A549 (cell line): ENCODE measurements at regions not wholly inside any gene's neighbourhood (a gene's known extent, or its start where the extent isn't known, plus 50 kb on each side); places are given as distances from the start of the nearest gene placed in this dataset.

Experiments
- EP300 ChIP-seq, 2 experiments: fragments of >200 bp; sonication (Bioruptor Twin); formaldehyde crosslinking; IDR thresholded peaks; 2 replicates in 1 of 2; 3 replicates in 1 of 2; pipeline ENCODE4 v1.6.1; 2016 to 2017
- KDM1A ChIP-seq: fragments of 200-600 bp; sonication (generic); IDR thresholded peaks from 2 replicates; pipeline ENCODE4 v1.6.1; 2016; ENCODE audit warnings: low read depth, mild to moderate bottlenecking
- RNF2 ChIP-seq: fragments of 200-600 bp; sonication (generic); IDR thresholded peaks from 2 replicates; pipeline ENCODE4 v1.6.1; 2016; ENCODE audit warnings: low read depth, mild to moderate bottlenecking, antibody characterized with exemption, moderate library complexity, borderline replicate concordance
- SREBF2 ChIP-seq: fragments of 450-650 bp; IDR thresholded peaks from 2 replicates; pipeline ENCODE4 v1.6.1; 2014; ENCODE audit warnings: mild to moderate bottlenecking, moderate library complexity
- USF2 ChIP-seq: fragments of 450-650 bp; IDR thresholded peaks from 2 replicates; pipeline ENCODE4 v1.6.1; 2014; ENCODE audit warnings: antibody characterized with exemption
- TF ChIP-seq, protein P1 (sequence below): fragments of 200-600 bp; sonication (generic); IDR thresholded peaks from 2 replicates; pipeline ENCODE4 v1.6.1; 2016; ENCODE audit warnings: antibody characterized with exemption, mild to moderate bottlenecking, moderate library complexity
- TF ChIP-seq, protein P2 (sequence below): fragments of >200 bp; sonication (Bioruptor Twin); formaldehyde crosslinking; IDR thresholded peaks from 3 replicates; pipeline ENCODE4 v1.5.1; 2016

GRCh38 chr5:35285011-35285410, 54.7 kb upstream of the PRLR start:
- TF ChIP-seq, protein P1, sequence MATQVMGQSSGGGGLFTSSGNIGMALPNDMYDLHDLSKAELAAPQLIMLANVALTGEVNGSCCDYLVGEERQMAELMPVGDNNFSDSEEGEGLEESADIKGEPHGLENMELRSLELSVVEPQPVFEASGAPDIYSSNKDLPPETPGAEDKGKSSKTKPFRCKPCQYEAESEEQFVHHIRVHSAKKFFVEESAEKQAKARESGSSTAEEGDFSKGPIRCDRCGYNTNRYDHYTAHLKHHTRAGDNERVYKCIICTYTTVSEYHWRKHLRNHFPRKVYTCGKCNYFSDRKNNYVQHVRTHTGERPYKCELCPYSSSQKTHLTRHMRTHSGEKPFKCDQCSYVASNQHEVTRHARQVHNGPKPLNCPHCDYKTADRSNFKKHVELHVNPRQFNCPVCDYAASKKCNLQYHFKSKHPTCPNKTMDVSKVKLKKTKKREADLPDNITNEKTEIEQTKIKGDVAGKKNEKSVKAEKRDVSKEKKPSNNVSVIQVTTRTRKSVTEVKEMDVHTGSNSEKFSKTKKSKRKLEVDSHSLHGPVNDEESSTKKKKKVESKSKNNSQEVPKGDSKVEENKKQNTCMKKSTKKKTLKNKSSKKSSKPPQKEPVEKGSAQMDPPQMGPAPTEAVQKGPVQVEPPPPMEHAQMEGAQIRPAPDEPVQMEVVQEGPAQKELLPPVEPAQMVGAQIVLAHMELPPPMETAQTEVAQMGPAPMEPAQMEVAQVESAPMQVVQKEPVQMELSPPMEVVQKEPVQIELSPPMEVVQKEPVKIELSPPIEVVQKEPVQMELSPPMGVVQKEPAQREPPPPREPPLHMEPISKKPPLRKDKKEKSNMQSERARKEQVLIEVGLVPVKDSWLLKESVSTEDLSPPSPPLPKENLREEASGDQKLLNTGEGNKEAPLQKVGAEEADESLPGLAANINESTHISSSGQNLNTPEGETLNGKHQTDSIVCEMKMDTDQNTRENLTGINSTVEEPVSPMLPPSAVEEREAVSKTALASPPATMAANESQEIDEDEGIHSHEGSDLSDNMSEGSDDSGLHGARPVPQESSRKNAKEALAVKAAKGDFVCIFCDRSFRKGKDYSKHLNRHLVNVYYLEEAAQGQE = no peak
- TF ChIP-seq RNF2 (no peak), USF2 (no peak), KDM1A (no peak), SREBF2 (no peak), EP300 (IDR thresholded peaks at IDR 0.05) (no peak)
- TF ChIP-seq, protein P2, sequence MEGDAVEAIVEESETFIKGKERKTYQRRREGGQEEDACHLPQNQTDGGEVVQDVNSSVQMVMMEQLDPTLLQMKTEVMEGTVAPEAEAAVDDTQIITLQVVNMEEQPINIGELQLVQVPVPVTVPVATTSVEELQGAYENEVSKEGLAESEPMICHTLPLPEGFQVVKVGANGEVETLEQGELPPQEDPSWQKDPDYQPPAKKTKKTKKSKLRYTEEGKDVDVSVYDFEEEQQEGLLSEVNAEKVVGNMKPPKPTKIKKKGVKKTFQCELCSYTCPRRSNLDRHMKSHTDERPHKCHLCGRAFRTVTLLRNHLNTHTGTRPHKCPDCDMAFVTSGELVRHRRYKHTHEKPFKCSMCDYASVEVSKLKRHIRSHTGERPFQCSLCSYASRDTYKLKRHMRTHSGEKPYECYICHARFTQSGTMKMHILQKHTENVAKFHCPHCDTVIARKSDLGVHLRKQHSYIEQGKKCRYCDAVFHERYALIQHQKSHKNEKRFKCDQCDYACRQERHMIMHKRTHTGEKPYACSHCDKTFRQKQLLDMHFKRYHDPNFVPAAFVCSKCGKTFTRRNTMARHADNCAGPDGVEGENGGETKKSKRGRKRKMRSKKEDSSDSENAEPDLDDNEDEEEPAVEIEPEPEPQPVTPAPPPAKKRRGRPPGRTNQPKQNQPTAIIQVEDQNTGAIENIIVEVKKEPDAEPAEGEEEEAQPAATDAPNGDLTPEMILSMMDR = no peak
